Gastroesophageal sphincter (tissue), 3 donors: ENCODE measurements at regions not wholly inside any gene's neighbourhood (a gene's known extent, or its start where the extent isn't known, plus 50 kb on each side); places are given as distances from the start of the nearest gene placed in this dataset.

Experiments
- EP300 ChIP-seq: sonication (generic); formaldehyde crosslinking; IDR thresholded peaks from one replicate; pipeline ENCODE4 v1.6.1; 2017; ENCODE audit warnings: antibody characterized with exemption, mild to moderate bottlenecking
- POLR2AphosphoS5 ChIP-seq: sonication (generic); formaldehyde crosslinking; IDR thresholded peaks from one replicate; pipeline ENCODE4 v1.6.1; 2017; ENCODE audit warnings: antibody characterized with exemption
- TF ChIP-seq, protein P1 (sequence below), 4 experiments: fragments of 200-600 bp in 2 of 4; fragments of 450-650 bp in 2 of 4; sonication (generic) in 1 of 4; IDR thresholded peaks; one replicate each; pipeline ENCODE4 v1.5.1; 2017 to 2019; ENCODE audit warnings: antibody characterized with exemption in 4 of 4, mild to moderate bottlenecking in 2 of 4, moderate library complexity in 2 of 4

GRCh38 chr3:18812316-18812715, 336.0 kb upstream of the KCNH8 start:
- TF ChIP-seq, protein P1, sequence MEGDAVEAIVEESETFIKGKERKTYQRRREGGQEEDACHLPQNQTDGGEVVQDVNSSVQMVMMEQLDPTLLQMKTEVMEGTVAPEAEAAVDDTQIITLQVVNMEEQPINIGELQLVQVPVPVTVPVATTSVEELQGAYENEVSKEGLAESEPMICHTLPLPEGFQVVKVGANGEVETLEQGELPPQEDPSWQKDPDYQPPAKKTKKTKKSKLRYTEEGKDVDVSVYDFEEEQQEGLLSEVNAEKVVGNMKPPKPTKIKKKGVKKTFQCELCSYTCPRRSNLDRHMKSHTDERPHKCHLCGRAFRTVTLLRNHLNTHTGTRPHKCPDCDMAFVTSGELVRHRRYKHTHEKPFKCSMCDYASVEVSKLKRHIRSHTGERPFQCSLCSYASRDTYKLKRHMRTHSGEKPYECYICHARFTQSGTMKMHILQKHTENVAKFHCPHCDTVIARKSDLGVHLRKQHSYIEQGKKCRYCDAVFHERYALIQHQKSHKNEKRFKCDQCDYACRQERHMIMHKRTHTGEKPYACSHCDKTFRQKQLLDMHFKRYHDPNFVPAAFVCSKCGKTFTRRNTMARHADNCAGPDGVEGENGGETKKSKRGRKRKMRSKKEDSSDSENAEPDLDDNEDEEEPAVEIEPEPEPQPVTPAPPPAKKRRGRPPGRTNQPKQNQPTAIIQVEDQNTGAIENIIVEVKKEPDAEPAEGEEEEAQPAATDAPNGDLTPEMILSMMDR (IDR thresholded peaks at IDR 0.05): no peak
- TF ChIP-seq EP300 (no peak), POLR2AphosphoS5 (no peak)
